AG10803 (cell line): ENCODE measurements at regions not wholly inside any gene's neighbourhood (a gene's known extent, or its start where the extent isn't known, plus 50 kb on each side); places are given as distances from the start of the nearest gene placed in this dataset.
A peak's percentile ranks its signal among the peaks of the same experiment; 100 is the strongest.

Experiments
- DNase-seq: peaks from one replicate; pipeline ENCODE4 v3.0.0; 2010; ENCODE audit warnings: low read depth
- H3K4me3 ChIP-seq: 2 replicates; pipeline ENCODE4 v1.5.1; 2011; ENCODE audit warnings: mild to moderate bottlenecking, low read length, control low read depth
- CTCF ChIP-seq: conservative IDR thresholded peaks from 2 replicates; pipeline ENCODE4 v1.5.1; 2011; ENCODE audit warnings: mild to moderate bottlenecking, low read length, control low read depth, inconsistent platforms

DNA sequence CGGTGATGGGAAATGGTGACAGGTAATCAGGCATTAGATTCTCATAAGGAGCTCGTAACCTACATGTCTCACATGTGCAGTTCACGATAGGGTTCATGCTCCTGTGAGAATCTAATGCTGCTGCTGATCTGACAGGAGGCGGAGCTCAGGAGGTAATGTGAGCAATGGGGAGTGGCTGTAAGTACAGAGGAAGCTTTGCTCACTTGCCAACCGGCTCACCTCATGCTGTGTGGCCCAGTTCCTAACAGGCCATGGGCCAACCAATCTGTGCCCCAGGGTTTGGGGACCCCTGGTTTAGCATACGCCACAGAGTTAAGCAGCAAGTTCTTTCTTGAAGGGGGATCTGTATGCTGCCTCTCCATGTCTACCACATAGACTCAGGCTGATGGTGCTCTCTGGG lies 133.1 kb downstream of the IQUB start:
- DNase-seq: no peak
- no peak for TF ChIP-seq CTCF
- no peak overlapping the region for H3K4me3 ChIP-seq

DNA sequence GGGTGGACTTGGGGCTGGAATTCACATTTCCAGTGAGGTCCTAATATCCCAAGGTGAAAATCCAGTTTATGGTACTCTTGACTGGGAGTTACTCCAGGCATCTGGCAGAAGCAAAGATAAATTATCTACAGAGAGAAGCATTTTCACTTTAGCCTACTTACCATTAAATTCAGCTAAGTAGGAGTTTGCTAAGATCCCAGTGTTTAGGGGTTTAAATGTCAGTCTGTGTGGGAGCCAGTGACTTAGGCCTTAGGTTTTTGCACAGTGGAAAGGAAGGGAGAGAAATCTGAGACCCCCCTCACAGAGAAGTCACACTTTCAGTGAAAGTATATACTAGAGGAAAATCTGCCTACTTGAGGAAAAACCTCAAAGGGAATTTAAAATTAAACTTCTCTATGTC lies 134.2 kb downstream of the IQUB start:
- no peak for DNase-seq
- H3K4me3 ChIP-seq: no peak overlapping the region
- TF ChIP-seq CTCF: no peak

DNA sequence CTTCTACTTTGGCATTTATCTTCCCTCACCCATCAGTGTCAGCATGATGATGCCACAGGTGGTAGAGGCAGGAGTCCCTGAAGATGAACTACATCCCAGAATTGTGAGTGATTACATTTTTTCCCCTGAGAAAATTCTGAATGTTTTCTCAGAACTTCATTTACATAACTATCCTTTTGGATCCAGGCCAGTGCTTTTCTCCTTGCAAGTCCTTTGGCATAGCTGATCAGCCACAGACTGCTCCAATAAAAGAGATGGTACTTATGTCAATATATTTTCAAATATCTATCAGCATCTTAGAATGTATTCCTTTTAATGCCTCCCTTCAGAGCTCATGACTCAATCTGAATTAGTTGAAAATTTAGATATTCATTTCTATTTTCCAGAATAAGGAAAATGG lies 135.5 kb downstream of the IQUB start:
- no peak for DNase-seq
- no peak overlapping the region for H3K4me3 ChIP-seq
- TF ChIP-seq CTCF: no peak

DNA sequence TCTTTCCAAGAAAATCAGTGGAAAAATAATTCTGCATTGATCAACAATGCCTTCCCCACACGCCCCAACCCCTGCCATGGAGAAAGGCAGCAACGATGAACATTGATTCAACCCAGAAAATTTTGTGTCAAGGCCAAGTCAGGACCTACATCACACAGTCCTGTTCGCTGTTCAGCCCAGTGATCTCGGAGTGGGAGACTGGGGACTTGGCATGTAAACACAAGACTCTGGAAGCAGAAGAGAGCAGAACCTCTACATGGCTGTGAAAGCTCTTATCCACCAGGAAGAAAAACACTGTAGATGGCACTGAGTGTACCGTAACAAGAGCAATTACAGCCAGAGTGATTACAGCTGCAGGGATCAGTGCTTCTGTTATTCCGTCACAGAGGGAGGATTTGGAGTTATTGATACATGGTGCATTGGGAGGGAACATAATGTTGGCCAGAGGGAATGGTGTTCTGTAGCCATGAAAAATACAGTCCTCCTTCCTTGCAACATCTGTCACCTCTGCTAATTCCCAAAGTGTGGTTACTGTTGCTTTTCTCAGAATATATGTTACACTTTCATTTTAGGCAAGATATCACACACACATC lies 136.6 kb downstream of the IQUB start:
- no peak overlapping the region for H3K4me3 ChIP-seq
- TF ChIP-seq CTCF: no peak
- no peak for DNase-seq

DNA sequence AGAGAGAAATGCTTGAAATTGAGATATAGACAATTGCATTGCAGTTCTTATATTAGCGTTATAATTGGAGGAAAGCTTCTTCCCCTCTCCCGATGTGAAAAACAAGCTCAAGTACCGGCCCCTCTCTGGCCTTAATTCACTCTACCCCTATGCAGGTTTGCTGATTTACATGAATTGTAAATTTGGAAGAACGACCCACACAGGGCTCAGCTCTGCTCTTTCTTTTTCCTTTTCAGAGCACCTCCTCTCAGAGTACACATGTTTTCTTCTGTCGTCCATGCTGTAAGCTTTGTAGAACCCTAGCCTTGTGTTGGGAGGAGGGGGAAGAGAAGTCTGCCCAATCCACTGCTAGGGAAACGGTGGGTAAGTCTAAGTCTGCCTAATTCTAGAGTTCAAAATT lies 140.8 kb downstream of the IQUB start:
- TF ChIP-seq CTCF: no peak
- no peak for DNase-seq
- no peak overlapping the region for H3K4me3 ChIP-seq

DNA sequence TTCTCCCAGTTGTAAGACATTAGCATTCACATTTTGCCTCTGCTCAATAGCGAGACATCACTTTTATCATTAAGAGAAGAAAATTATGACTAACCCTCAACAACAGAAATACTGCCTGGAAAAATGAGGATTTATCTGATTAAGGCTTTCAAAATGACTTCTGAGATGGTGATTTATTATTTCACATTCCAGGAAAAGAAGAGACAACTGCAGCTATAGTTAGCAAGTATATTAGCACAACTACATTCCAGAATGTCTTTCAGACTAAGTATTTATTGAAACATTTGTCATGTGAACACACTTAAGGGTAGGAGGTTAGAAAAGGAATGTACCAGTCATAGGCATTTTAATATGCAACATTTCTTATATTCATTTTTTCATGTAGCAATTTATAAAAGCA lies 162.0 kb downstream of the IQUB start:
- no peak for DNase-seq
- H3K4me3 ChIP-seq: no peak overlapping the region
- no peak for TF ChIP-seq CTCF

GRCh38 chr7:123367484-123368122 lies 166.8 kb downstream of the IQUB start:
- DNase-seq: peak; percentile 3
- H3K4me3 ChIP-seq: no peak overlapping the region
- peak; percentile 43 for TF ChIP-seq CTCF
